ENCODE measurements at regions not wholly inside any gene's neighbourhood (a gene's known extent, or its start where the extent isn't known, plus 50 kb on each side); places are given as distances from the start of the nearest gene placed in this dataset.
"Not testable (repeated sequence)": the region's sequence is repeated elsewhere in the genome, so short reads cannot be mapped to it uniquely, and the experiment has no call there.

DNA sequence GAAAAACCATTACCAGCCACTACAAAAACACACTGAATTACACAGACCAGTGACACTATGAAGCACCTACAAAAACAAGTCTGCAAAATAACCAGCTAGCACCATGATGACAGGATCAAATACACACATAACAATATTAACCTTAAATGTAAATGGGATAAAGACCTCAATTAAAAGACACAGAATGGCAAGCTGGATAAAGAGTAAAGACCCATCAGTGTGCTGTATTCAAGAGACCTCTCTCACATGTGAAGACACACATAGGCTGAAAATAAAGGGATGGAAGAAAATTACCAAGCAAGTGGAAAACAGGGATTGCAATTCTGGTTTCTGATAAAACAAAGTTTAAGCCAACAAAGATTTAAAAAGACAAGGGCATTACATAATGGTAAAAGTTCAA is 482.7 kb upstream of the MCTP2 start:
- H3K4me2 ChIP-seq (ENCODE audit: low read depth, low read length, poor library complexity, severe bottlenecking) = no peak overlapping the region
- no peaks in the 10 kb centered on the region for H3K4me1 ChIP-seq (ENCODE audit: insufficient read depth, low read length, poor library complexity, severe bottlenecking)
- no peak overlapping the region for H3K4me3 ChIP-seq (ENCODE audit: low read length, poor library complexity, severe bottlenecking)
- H4K20me1 ChIP-seq (ENCODE audit: insufficient read depth, low read length, poor library complexity, severe bottlenecking) = no peaks in the 10 kb centered on the region
- no peaks in the 10 kb centered on the region for H3K27me3 ChIP-seq (ENCODE audit: insufficient read depth, low read length, poor library complexity, severe bottlenecking)
- H3K9ac ChIP-seq (ENCODE audit: low read depth, low read length, poor library complexity, severe bottlenecking) = no peak overlapping the region
- H2AFZ ChIP-seq (ENCODE audit: low read length) = no peak overlapping the region
- H3K9me3 ChIP-seq (ENCODE audit: insufficient read depth, low read depth, low read length) = no peaks in the 10 kb centered on the region; the same call in 1 of the 2 replicates
- no peaks in the 10 kb centered on the region for H3K36me3 ChIP-seq (ENCODE audit: insufficient read depth, low read length)
- no peaks in the 10 kb centered on the region for H3K79me2 ChIP-seq (ENCODE audit: insufficient read depth, low read length)
- TF ChIP-seq, protein P1, sequence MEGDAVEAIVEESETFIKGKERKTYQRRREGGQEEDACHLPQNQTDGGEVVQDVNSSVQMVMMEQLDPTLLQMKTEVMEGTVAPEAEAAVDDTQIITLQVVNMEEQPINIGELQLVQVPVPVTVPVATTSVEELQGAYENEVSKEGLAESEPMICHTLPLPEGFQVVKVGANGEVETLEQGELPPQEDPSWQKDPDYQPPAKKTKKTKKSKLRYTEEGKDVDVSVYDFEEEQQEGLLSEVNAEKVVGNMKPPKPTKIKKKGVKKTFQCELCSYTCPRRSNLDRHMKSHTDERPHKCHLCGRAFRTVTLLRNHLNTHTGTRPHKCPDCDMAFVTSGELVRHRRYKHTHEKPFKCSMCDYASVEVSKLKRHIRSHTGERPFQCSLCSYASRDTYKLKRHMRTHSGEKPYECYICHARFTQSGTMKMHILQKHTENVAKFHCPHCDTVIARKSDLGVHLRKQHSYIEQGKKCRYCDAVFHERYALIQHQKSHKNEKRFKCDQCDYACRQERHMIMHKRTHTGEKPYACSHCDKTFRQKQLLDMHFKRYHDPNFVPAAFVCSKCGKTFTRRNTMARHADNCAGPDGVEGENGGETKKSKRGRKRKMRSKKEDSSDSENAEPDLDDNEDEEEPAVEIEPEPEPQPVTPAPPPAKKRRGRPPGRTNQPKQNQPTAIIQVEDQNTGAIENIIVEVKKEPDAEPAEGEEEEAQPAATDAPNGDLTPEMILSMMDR (conservative IDR thresholded peaks at IDR 0.05; ENCODE audit: low read length) = no peak
- TF ChIP-seq EZH2phosphoT487 (IDR thresholded peaks at IDR 0.05; ENCODE audit: borderline replicate concordance) = no peak
- H3F3A ChIP-seq (ENCODE audit: low read depth) = no peaks in the 10 kb centered on the region
- no peaks in the 10 kb centered on the region for H3K9me2 ChIP-seq (replicated peaks; ENCODE audit: low read depth, low read length)

DNA sequence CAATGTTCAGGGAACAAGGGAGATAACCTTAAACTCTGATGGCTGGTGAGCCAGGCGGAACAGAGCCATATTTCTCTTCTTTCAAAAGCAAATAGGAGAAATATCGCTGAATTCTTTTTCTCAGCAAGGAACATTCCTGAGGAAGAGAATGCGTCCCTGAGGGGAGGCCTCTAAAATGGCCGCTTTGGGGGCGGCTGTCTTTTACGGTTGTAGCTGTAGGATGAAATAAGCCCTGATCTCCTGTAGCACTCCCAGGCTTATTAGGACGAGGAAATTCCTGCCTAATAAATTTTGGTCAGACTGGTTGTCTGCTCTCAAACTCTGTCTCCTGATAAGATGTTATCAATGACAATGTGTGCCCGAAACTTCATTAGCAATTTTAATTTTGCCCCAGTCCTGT is 496.4 kb upstream of the MCTP2 start:
- not testable (repeated sequence) for H3K27me3 ChIP-seq (ENCODE audit: insufficient read depth, low read length, poor library complexity, severe bottlenecking); H3K4me2 ChIP-seq (ENCODE audit: low read depth, low read length, poor library complexity, severe bottlenecking); H3K9ac ChIP-seq (ENCODE audit: low read depth, low read length, poor library complexity, severe bottlenecking); H3K4me3 ChIP-seq (ENCODE audit: low read length, poor library complexity, severe bottlenecking); H2AFZ ChIP-seq (ENCODE audit: low read length); H3K4me1 ChIP-seq (ENCODE audit: insufficient read depth, low read length, poor library complexity, severe bottlenecking); H3F3A ChIP-seq (ENCODE audit: low read depth); H3K79me2 ChIP-seq (ENCODE audit: insufficient read depth, low read length); H3K9me3 ChIP-seq (ENCODE audit: insufficient read depth, low read depth, low read length); H3K9me2 ChIP-seq (replicated peaks; ENCODE audit: low read depth, low read length); H4K20me1 ChIP-seq (ENCODE audit: insufficient read depth, low read length, poor library complexity, severe bottlenecking); H3K36me3 ChIP-seq (ENCODE audit: insufficient read depth, low read length)

DNA sequence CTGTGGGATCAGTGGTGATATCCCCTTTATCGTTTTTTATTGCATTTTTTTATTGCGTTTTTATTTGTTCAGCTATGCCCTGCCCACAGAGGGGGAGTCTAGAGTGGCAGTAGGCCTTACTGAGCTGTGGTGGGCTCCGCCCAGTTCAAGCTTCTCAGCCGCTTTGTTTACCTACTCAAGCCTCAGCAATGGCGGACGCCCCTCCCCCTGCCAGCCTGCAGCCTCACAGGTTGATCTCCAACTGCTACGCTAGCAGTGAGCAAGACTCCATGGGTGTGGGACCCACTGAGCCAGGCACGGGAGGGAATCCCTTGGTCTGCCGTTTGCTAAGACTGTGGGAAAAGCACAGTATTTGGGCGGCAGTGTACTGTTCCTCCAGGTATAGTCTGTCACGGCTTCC is 500.6 kb upstream of the MCTP2 start:
- Histone ChIP-seq H3K36me3 (ENCODE audit: insufficient read depth, low read length) (no peaks in the 10 kb centered on the region), H3K9ac (ENCODE audit: low read depth, low read length, poor library complexity, severe bottlenecking) (no peak overlapping the region), H2AFZ (ENCODE audit: low read length) (no peak overlapping the region), H3K4me2 (ENCODE audit: low read depth, low read length, poor library complexity, severe bottlenecking) (no peak overlapping the region), H3K79me2 (ENCODE audit: insufficient read depth, low read length) (no peaks in the 10 kb centered on the region), H3K9me3 (ENCODE audit: insufficient read depth, low read depth, low read length) (no peaks in the 10 kb centered on the region), H3K4me3 (ENCODE audit: low read length, poor library complexity, severe bottlenecking) (no peak overlapping the region), H4K20me1 (ENCODE audit: insufficient read depth, low read length, poor library complexity, severe bottlenecking) (no peaks in the 10 kb centered on the region), H3K9me2 (replicated peaks; ENCODE audit: low read depth, low read length) (no peaks in the 10 kb centered on the region), H3F3A (ENCODE audit: low read depth) (no peaks in the 10 kb centered on the region), H3K4me1 (ENCODE audit: insufficient read depth, low read length, poor library complexity, severe bottlenecking) (no peaks in the 10 kb centered on the region), H3K27me3 (ENCODE audit: insufficient read depth, low read length, poor library complexity, severe bottlenecking) (no peaks in the 10 kb centered on the region)
- TF ChIP-seq, protein P1 (conservative IDR thresholded peaks at IDR 0.05; ENCODE audit: low read length) = no peak
- TF ChIP-seq EZH2phosphoT487 (IDR thresholded peaks at IDR 0.05; ENCODE audit: borderline replicate concordance) = no peak

DNA sequence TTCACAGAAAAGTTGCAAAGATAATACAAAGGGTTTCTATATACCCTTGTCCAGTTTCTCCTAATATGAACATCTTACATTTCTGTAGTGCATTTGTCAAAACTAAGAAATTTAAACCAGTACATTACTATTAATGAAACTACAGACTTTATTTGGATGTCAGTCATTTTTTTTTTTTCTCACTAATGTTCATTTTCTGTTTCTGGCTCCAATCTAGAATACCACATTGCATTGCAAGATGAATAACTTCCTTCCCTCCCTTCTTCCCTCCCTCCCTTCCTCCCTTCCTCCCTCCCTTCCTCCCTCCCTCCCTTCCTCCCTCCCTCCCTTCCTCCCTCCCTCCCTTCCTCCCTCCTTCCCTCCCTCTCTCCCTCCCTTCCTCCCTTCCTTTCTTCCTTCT is 509.2 kb upstream of the MCTP2 start:
- no peaks in the 10 kb centered on the region for H3K79me2 ChIP-seq (ENCODE audit: insufficient read depth, low read length)
- H3K9ac ChIP-seq (ENCODE audit: low read depth, low read length, poor library complexity, severe bottlenecking) = no peak overlapping the region
- no peaks in the 10 kb centered on the region for H4K20me1 ChIP-seq (ENCODE audit: insufficient read depth, low read length, poor library complexity, severe bottlenecking)
- no peaks in the 10 kb centered on the region for H3K9me2 ChIP-seq (replicated peaks; ENCODE audit: low read depth, low read length)
- no peak overlapping the region for H3K4me2 ChIP-seq (ENCODE audit: low read depth, low read length, poor library complexity, severe bottlenecking)
- no peaks in the 10 kb centered on the region for H3K36me3 ChIP-seq (ENCODE audit: insufficient read depth, low read length)
- no peak for TF ChIP-seq EZH2phosphoT487 (IDR thresholded peaks at IDR 0.05; ENCODE audit: borderline replicate concordance)
- TF ChIP-seq, protein P1 (conservative IDR thresholded peaks at IDR 0.05; ENCODE audit: low read length) = no peak
- no peaks in the 10 kb centered on the region for H3K27me3 ChIP-seq (ENCODE audit: insufficient read depth, low read length, poor library complexity, severe bottlenecking)
- H3F3A ChIP-seq (ENCODE audit: low read depth) = no peaks in the 10 kb centered on the region
- no peak overlapping the region for H3K4me3 ChIP-seq (ENCODE audit: low read length, poor library complexity, severe bottlenecking)
- H2AFZ ChIP-seq (ENCODE audit: low read length) = no peak overlapping the region
- no peaks in the 10 kb centered on the region for H3K9me3 ChIP-seq (ENCODE audit: insufficient read depth, low read depth, low read length)
- H3K4me1 ChIP-seq (ENCODE audit: insufficient read depth, low read length, poor library complexity, severe bottlenecking) = no peaks in the 10 kb centered on the region

All from Loucy (cell line).